HCT116 (cell line): ENCODE measurements at regions not wholly inside any gene's neighbourhood (a gene's known extent, or its start where the extent isn't known, plus 50 kb on each side); places are given as distances from the start of the nearest gene placed in this dataset.

Experiments
- ATAC-seq: fragments of 200-7000 bp; cut with Tn5 transposase; 2 replicates; pipeline ENCODE4 v1.9.1; 2020; ENCODE audit warnings: mild to moderate bottlenecking, moderate library complexity
- BruUV-seq: library from RNA; stranded (reverse); fragments of 400-500 nt; replicated peaks from 2 replicates; lab custom pipeline; 2021; lab: Mats Ljungman, UMichigan
- CTCF ChIA-PET: fragments of 300-600 bp; sonication (Branson Sonifier 250); formaldehyde crosslinking; loops from one replicate; lab custom pipeline; 2021; ENCODE audit warnings: antibody characterized with exemption; lab: Charles Lee
- POLR2A ChIA-PET: fragments of 300-600, 350-600 bp; sonication (Branson Sonifier 250); formaldehyde crosslinking; loops from one replicate; lab custom pipeline; 2021; ENCODE audit warnings: antibody characterized with exemption; lab: Charles Lee
- RAD21 ChIA-PET, 2 experiments: fragments of 300-600 bp; sonication (Branson Sonifier 250); formaldehyde crosslinking; loops; one replicate each; lab custom pipeline; 2023; ENCODE audit warnings: low total read pairs in 2 of 2; ENCODE audit not compliant: uncharacterized antibody in 2 of 2, unreplicated experiment in 2 of 2, low non-redundant PET in 1 of 2; lab: Charles Lee
- DNase-seq: peaks from one replicate; pipeline ENCODE4 v3.0.0-alpha.2; 2010; ENCODE audit warnings: low read depth, low spot score
- H2AFZ ChIP-seq: fragments of 200-600 bp; shearing (Covaris generic), sonication (generic); 2 replicates; pipeline ENCODE4 v1.6.1; 2017; ENCODE audit warnings: low read depth, mixed run types, mixed read lengths, antibody characterized with exemption, low read length; ENCODE audit not compliant: poor library complexity, severe bottlenecking
- H3K27ac ChIP-seq: 2 replicates; pipeline ENCODE4 v1.5.1; 2012; ENCODE audit warnings: low read depth, low read length
- H3K27me3 ChIP-seq: fragments of 200-600 bp; sonication (generic); 2 replicates; pipeline ENCODE4 v1.6.1; 2016; ENCODE audit warnings: mixed run types, low read length, mixed read lengths; ENCODE audit not compliant: insufficient read depth
- H3K36me3 ChIP-seq, 2 experiments: fragments of 200-500 bp in 1 of 2; fragments of 200-600 bp in 1 of 2; sonication (Bioruptor generic) in 1 of 2; sonication (generic) in 1 of 2; 2 replicates each; pipeline versions ENCODE4 v1.5.1 to v1.6.1; 2014 to 2016; ENCODE audit warnings: low read length in 2 of 2, inconsistent platforms in 1 of 2, mixed read lengths in 1 of 2, mixed run types in 1 of 2; ENCODE audit not compliant: insufficient read depth in 2 of 2, control insufficient read depth in 1 of 2
- H3K4me1 ChIP-seq, 2 experiments: fragments of 200-600 bp in 1 of 2; sonication (generic) in 1 of 2; 2 replicates each; pipeline versions ENCODE4 v1.5.1 to v1.6.1; 2012 to 2017; ENCODE audit warnings: low read length in 2 of 2, inconsistent platforms in 1 of 2, mild to moderate bottlenecking in 1 of 2, mixed read lengths in 1 of 2, mixed run types in 1 of 2, moderate library complexity in 1 of 2; ENCODE audit not compliant: insufficient read depth in 2 of 2, control insufficient read depth in 1 of 2
- H3K4me2 ChIP-seq: fragments of 200-600 bp; sonication (generic); 2 replicates; pipeline ENCODE4 v1.6.1; 2017; ENCODE audit warnings: mixed run types, low read length, mixed read lengths
- H3K4me3 ChIP-seq, 2 experiments: fragments of 200-600 bp in 1 of 2; sonication (generic) in 1 of 2; replicated peaks in 1 of 2; 2 replicates each; pipeline ENCODE4 v1.5.1; 2011 to 2016; ENCODE audit warnings: low read length in 2 of 2, control low read depth in 1 of 2, low read depth in 1 of 2, mild to moderate bottlenecking in 1 of 2, mixed read lengths in 1 of 2, mixed run types in 1 of 2
- H3K79me2 ChIP-seq: fragments of 200-600 bp; sonication (generic); 2 replicates; pipeline ENCODE4 v1.6.1; 2017; ENCODE audit warnings: mild to moderate bottlenecking, mixed run types, low read length, moderate library complexity, mixed read lengths; ENCODE audit not compliant: insufficient read depth
- H3K9ac ChIP-seq: fragments of 200-600 bp; sonication (generic); 2 replicates; pipeline ENCODE4 v1.6.1; 2016; ENCODE audit warnings: low read length, mixed read lengths
- H3K9me2 ChIP-seq: fragments of 200-600 bp; sonication (generic), shearing (Covaris generic); 2 replicates; pipeline ENCODE4 v1.6.1; 2017; ENCODE audit warnings: mixed run types, mild to moderate bottlenecking, moderate library complexity; ENCODE audit not compliant: insufficient read depth
- H3K9me3 ChIP-seq, 2 experiments: fragments of 200-500 bp in 1 of 2; fragments of 200-600 bp in 1 of 2; sonication (Bioruptor generic) in 1 of 2; sonication (generic) in 1 of 2; 2 replicates each; pipeline ENCODE4 v1.6.1; 2014 to 2017; ENCODE audit warnings: low read length in 2 of 2, mixed read lengths in 2 of 2, inconsistent platforms in 1 of 2, low read depth in 1 of 2, mild to moderate bottlenecking in 1 of 2, mixed run types in 1 of 2, moderate library complexity in 1 of 2; ENCODE audit not compliant: control insufficient read depth in 1 of 2, insufficient read depth in 1 of 2
- H4K20me1 ChIP-seq: fragments of 200-600 bp; sonication (generic), shearing (Covaris generic); 2 replicates; pipeline ENCODE4 v1.6.1; 2017; ENCODE audit warnings: mixed run types, mild to moderate bottlenecking, moderate library complexity; ENCODE audit not compliant: insufficient read depth
- CEBPB ChIP-seq: IDR thresholded peaks from 2 replicates; pipeline ENCODE4 v1.6.1; 2012; ENCODE audit warnings: low read depth
- EGR1 ChIP-seq: IDR thresholded peaks from 2 replicates; pipeline ENCODE4 v1.6.1; 2012; ENCODE audit warnings: low read depth
- ELF1 ChIP-seq: IDR thresholded peaks from 2 replicates; pipeline ENCODE4 v1.6.1; 2012; ENCODE audit warnings: low read depth, borderline replicate concordance
- EZH2phosphoT487 ChIP-seq: fragments of 200-600 bp; IDR thresholded peaks from 2 replicates; pipeline ENCODE4 v1.6.1; 2018; ENCODE audit warnings: antibody characterized with exemption, borderline replicate concordance
- FOSL1 ChIP-seq: IDR thresholded peaks from 2 replicates; pipeline ENCODE4 v1.6.1; 2012; ENCODE audit warnings: low read depth
- JUND ChIP-seq: IDR thresholded peaks from 2 replicates; pipeline ENCODE4 v1.6.1; 2012
- MAX ChIP-seq: IDR thresholded peaks from 2 replicates; pipeline ENCODE4 v1.6.1; 2012
- POLR2A ChIP-seq: IDR thresholded peaks from 2 replicates; pipeline ENCODE4 v1.7.0; 2011; ENCODE audit warnings: borderline replicate concordance; ENCODE audit not compliant: insufficient read depth, insufficient read length; ENCODE audit errors: extremely low read depth
- POLR2AphosphoS5 ChIP-seq: IDR thresholded peaks from 2 replicates; pipeline ENCODE4 v1.6.1; 2011; ENCODE audit warnings: mild to moderate bottlenecking, low read depth, low read length, moderate library complexity
- RAD21 ChIP-seq: IDR thresholded peaks from 2 replicates; pipeline ENCODE4 v1.6.1; 2012; ENCODE audit warnings: low read depth, mild to moderate bottlenecking
- REST ChIP-seq: IDR thresholded peaks from 2 replicates; pipeline ENCODE4 v1.6.1; 2012; ENCODE audit warnings: low read depth
- SIN3A ChIP-seq: IDR thresholded peaks from 2 replicates; pipeline ENCODE4 v1.6.1; 2012; ENCODE audit warnings: low read depth
- SP1 ChIP-seq: IDR thresholded peaks from 2 replicates; pipeline ENCODE4 v1.6.1; 2012; ENCODE audit warnings: low read depth
- SRF ChIP-seq: IDR thresholded peaks from 2 replicates; pipeline ENCODE4 v1.6.1; 2012; ENCODE audit warnings: low read depth
- TCF7L2 ChIP-seq: IDR thresholded peaks from 2 replicates; pipeline ENCODE4 v1.7.0; 2011; ENCODE audit warnings: borderline replicate concordance, inconsistent platforms; ENCODE audit not compliant: insufficient read depth, insufficient read length; ENCODE audit errors: extremely low read depth
- ZFX ChIP-seq: fragments of 450-650 bp; IDR thresholded peaks from 2 replicates; pipeline ENCODE4 v1.6.1; 2017
- ZNF274 ChIP-seq: fragments of 200-500 bp; sonication (Bioruptor generic); IDR thresholded peaks from 2 replicates; pipeline ENCODE4 v1.6.1; 2014; ENCODE audit warnings: mild to moderate bottlenecking, low read depth, low read length, inconsistent platforms
- intact Hi-C: fragments of 100-400 bp; cut with micrococcal nuclease; formaldehyde crosslinking; loops from 2 replicates; pipeline ENCODE4 v1.10.0; 2022
- TF ChIP-seq, protein P1 (sequence below), 3 experiments: fragments of 200-600 bp in 1 of 3; sonication (generic) in 1 of 3; IDR thresholded peaks in 2 of 3; conservative IDR thresholded peaks in 1 of 3; 2 replicates each; pipeline ENCODE4 v1.5.1; 2012 to 2017; ENCODE audit warnings: low read depth in 2 of 3, low read length in 2 of 3, antibody characterized with exemption in 1 of 3, borderline replicate concordance in 1 of 3, control low read depth in 1 of 3, mild to moderate bottlenecking in 1 of 3, mixed read lengths in 1 of 3, mixed run types in 1 of 3, moderate library complexity in 1 of 3; ENCODE audit not compliant: insufficient read depth in 1 of 3

GRCh38 chr7:69129951-69130350 is 468.3 kb upstream of the AUTS2 start:
- intact Hi-C loops: no loop called here
- H3K4me1 ChIP-seq: no peaks in the 10 kb centered on the region
- no peaks in the 10 kb centered on the region for H3K79me2 ChIP-seq
- no peak overlapping the region for H3K27ac ChIP-seq
- no peaks in the 10 kb centered on the region for H3K9me2 ChIP-seq
- ATAC-seq (no peak), DNase-seq (no peak)
- no peak overlapping the region for H3K4me3 ChIP-seq
- POLR2A ChIA-PET: no interaction called here
- no peak overlapping the region for H3K9ac ChIP-seq
- H2AFZ ChIP-seq: no peak overlapping the region
- RAD21 ChIA-PET: no interaction called here
- CTCF ChIA-PET: no interaction called here
- no peaks in the 10 kb centered on the region for H3K27me3 ChIP-seq
- H3K4me2 ChIP-seq: no peak overlapping the region
- H4K20me1 ChIP-seq: no peaks in the 10 kb centered on the region
- BruUV-seq: no TSS peak
- H3K9me3 ChIP-seq: peaks cover 0 to 8% of the 10 kb centered on the region in 2 experiments; a peak in 2 of 4 replicates
- no peaks in the 10 kb centered on the region for H3K36me3 ChIP-seq
- no peak for TF ChIP-seq ELF1
- no peak for TF ChIP-seq FOSL1
- no peak for TF ChIP-seq TCF7L2
- TF ChIP-seq SRF: no peak
- no peak for TF ChIP-seq CEBPB

DNA sequence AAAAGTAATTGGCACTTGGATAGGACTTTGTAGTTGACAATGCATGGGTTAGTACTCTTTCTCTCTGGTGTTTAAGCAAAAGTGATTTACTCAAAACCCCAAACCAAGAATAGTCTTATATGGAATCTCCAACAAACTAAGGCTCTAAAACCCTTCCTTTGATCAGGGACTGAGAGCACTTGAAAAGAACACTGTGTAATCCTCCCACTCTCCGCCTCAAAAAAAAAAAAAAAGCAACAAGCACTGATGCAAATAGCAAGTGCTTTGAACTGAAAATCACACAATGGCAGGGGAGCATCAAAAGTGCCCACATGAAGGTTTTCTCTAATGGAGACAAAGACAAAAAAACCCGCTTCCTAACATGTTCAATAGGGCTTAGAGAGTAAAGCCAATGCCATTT is 467.9 kb upstream of the AUTS2 start:
- Histone ChIP-seq H3K9me3 (peaks cover 0 to 8% of the 10 kb centered on the region in 2 experiments; a peak in 2 of 4 replicates), H4K20me1 (no peaks in the 10 kb centered on the region), H3K79me2 (no peaks in the 10 kb centered on the region), H3K27ac (no peak overlapping the region), H3K4me3 (no peak overlapping the region), H3K9me2 (no peaks in the 10 kb centered on the region), H3K27me3 (no peaks in the 10 kb centered on the region), H3K9ac (no peak overlapping the region), H2AFZ (no peak overlapping the region), H3K4me2 (no peak overlapping the region), H3K4me1 (no peaks in the 10 kb centered on the region), H3K36me3 (no peaks in the 10 kb centered on the region)
- ChIA-PET POLR2A (no interaction called here), CTCF (no interaction called here), RAD21 (no interaction called here)
- no TSS peak for BruUV-seq
- no peak for ATAC-seq
- intact Hi-C loops: no loop called here
- DNase-seq: no peak
- TF ChIP-seq RAD21 (no peak), ZFX (no peak), JUND (no peak), ELF1 (no peak), REST (no peak), SIN3A (no peak), SRF (no peak), CEBPB (no peak), EZH2phosphoT487 (no peak), ZNF274 (no peak), POLR2A (no peak), FOSL1 (no peak), EGR1 (no peak), POLR2AphosphoS5 (no peak), MAX (no peak), SP1 (no peak)
- TF ChIP-seq, protein P1, sequence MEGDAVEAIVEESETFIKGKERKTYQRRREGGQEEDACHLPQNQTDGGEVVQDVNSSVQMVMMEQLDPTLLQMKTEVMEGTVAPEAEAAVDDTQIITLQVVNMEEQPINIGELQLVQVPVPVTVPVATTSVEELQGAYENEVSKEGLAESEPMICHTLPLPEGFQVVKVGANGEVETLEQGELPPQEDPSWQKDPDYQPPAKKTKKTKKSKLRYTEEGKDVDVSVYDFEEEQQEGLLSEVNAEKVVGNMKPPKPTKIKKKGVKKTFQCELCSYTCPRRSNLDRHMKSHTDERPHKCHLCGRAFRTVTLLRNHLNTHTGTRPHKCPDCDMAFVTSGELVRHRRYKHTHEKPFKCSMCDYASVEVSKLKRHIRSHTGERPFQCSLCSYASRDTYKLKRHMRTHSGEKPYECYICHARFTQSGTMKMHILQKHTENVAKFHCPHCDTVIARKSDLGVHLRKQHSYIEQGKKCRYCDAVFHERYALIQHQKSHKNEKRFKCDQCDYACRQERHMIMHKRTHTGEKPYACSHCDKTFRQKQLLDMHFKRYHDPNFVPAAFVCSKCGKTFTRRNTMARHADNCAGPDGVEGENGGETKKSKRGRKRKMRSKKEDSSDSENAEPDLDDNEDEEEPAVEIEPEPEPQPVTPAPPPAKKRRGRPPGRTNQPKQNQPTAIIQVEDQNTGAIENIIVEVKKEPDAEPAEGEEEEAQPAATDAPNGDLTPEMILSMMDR (IDR thresholded peaks at IDR 0.05 in 2 of 3, conservative IDR thresholded peaks at IDR 0.05 in 1 of 3; ENCODE audit: borderline replicate concordance in 1 of 3, insufficient read depth in 1 of 3, low read depth in 2 of 3, low read length in 2 of 3): no peak
